ENCODE measurements at regions not wholly inside any gene's neighbourhood (a gene's known extent, or its start where the extent isn't known, plus 50 kb on each side); places are given as distances from the start of the nearest gene placed in this dataset.

DNA sequence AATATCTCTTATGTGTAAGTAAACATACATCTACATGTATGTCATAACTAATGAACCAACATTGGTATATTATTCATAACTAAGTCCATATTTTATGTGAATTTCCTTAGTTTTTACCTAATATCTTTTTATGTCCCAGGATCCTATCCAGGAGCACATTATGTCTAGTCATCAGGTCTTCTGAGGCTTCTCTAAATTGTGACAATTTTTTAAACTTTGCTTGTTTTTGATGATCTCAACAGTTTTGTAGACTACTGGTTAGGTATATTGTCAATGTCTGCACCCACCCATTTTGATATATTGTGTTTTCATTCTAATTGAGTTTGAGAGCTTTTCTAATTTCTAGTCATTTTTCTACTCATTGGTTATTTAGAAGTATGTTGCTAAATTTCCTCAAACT, 288.2 kb upstream of the DIO3 start:
- TF ChIP-seq, protein P1, sequence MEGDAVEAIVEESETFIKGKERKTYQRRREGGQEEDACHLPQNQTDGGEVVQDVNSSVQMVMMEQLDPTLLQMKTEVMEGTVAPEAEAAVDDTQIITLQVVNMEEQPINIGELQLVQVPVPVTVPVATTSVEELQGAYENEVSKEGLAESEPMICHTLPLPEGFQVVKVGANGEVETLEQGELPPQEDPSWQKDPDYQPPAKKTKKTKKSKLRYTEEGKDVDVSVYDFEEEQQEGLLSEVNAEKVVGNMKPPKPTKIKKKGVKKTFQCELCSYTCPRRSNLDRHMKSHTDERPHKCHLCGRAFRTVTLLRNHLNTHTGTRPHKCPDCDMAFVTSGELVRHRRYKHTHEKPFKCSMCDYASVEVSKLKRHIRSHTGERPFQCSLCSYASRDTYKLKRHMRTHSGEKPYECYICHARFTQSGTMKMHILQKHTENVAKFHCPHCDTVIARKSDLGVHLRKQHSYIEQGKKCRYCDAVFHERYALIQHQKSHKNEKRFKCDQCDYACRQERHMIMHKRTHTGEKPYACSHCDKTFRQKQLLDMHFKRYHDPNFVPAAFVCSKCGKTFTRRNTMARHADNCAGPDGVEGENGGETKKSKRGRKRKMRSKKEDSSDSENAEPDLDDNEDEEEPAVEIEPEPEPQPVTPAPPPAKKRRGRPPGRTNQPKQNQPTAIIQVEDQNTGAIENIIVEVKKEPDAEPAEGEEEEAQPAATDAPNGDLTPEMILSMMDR (IDR thresholded peaks at IDR 0.05; ENCODE audit: low read depth, low read length), result no peak
- no peak for TF ChIP-seq EZH2phosphoT487 (IDR thresholded peaks at IDR 0.05; ENCODE audit: low read depth)

Data from OCI-LY3 (cell line).